Loucy (cell line): ENCODE measurements at regions not wholly inside any gene's neighbourhood (a gene's known extent, or its start where the extent isn't known, plus 50 kb on each side); places are given as distances from the start of the nearest gene placed in this dataset.

Source experiments
- H2AFZ ChIP-seq: fragments of 200-600 bp; sonication (generic); 2 replicates; pipeline ENCODE4 v1.6.0; 2016; ENCODE audit warnings: antibody characterized with exemption, mild to moderate bottlenecking, low read length, moderate library complexity
- H3F3A ChIP-seq: fragments of 200-600 bp; 2 replicates; pipeline ENCODE4 v1.6.0; 2016; ENCODE audit warnings: antibody characterized with exemption, low read depth, mild to moderate bottlenecking
- H3K27me3 ChIP-seq: fragments of 200-600 bp; sonication (generic); 2 replicates; pipeline ENCODE4 v1.6.1; 2014; ENCODE audit warnings: low read length, mild to moderate bottlenecking; ENCODE audit not compliant: insufficient read depth, poor library complexity, severe bottlenecking
- H3K36me3 ChIP-seq: fragments of 200-600 bp; sonication (generic); 2 replicates; pipeline ENCODE4 v1.6.1; 2016; ENCODE audit warnings: low read length; ENCODE audit not compliant: insufficient read depth
- H3K4me1 ChIP-seq: fragments of 200-600 bp; sonication (generic); 2 replicates; pipeline ENCODE4 v1.5.1; 2014; ENCODE audit warnings: low read length, mild to moderate bottlenecking; ENCODE audit not compliant: insufficient read depth, poor library complexity, severe bottlenecking
- H3K4me2 ChIP-seq: fragments of 200-600 bp; sonication (generic); 2 replicates; pipeline ENCODE4 v1.6.0; 2014; ENCODE audit warnings: antibody characterized with exemption, low read length, low read depth, mild to moderate bottlenecking; ENCODE audit not compliant: poor library complexity, severe bottlenecking
- H3K4me3 ChIP-seq: fragments of 200-600 bp; sonication (generic); 2 replicates; pipeline ENCODE4 v1.5.1; 2014; ENCODE audit warnings: low read length, mild to moderate bottlenecking, mixed read lengths; ENCODE audit not compliant: poor library complexity, severe bottlenecking
- H3K79me2 ChIP-seq: fragments of 200-600 bp; sonication (generic); 2 replicates; pipeline ENCODE4 v1.6.1; 2014; ENCODE audit warnings: low read length; ENCODE audit not compliant: insufficient read depth
- H3K9ac ChIP-seq: fragments of 200-600 bp; sonication (generic); 2 replicates; pipeline ENCODE4 v1.6.0; 2014; ENCODE audit warnings: mild to moderate bottlenecking, low read depth, low read length, moderate library complexity; ENCODE audit not compliant: poor library complexity, severe bottlenecking
- H3K9me2 ChIP-seq: fragments of 200-600 bp; sonication (generic); replicated peaks from 2 replicates; pipeline ENCODE4 v1.6.1; 2016; ENCODE audit warnings: low read depth, low read length, mixed read lengths
- H3K9me3 ChIP-seq: fragments of 200-600 bp; sonication (generic); 2 replicates; pipeline ENCODE4 v1.6.1; 2014; ENCODE audit warnings: mild to moderate bottlenecking, antibody characterized with exemption, low read length, low read depth; ENCODE audit not compliant: insufficient read depth
- H4K20me1 ChIP-seq: fragments of 200-600 bp; sonication (generic); 2 replicates; pipeline ENCODE4 v1.6.0; 2014; ENCODE audit warnings: antibody characterized with exemption, low read length, mild to moderate bottlenecking; ENCODE audit not compliant: insufficient read depth, poor library complexity, severe bottlenecking
- EZH2phosphoT487 ChIP-seq: fragments of 200-600 bp; IDR thresholded peaks from 2 replicates; pipeline ENCODE4 v1.6.1; 2018; ENCODE audit warnings: antibody characterized with exemption, mild to moderate bottlenecking, moderate library complexity, borderline replicate concordance
- TF ChIP-seq, protein P1 (sequence below): fragments of 200-600 bp; sonication (generic); conservative IDR thresholded peaks from 2 replicates; pipeline ENCODE4 v1.5.1; 2014; ENCODE audit warnings: mild to moderate bottlenecking, antibody characterized with exemption, low read length

- no peak overlapping the region for H2AFZ ChIP-seq
Observed at GRCh38 chr16:8519179-8519578, 71.1 kb downstream of the TMEM114 start.

GRCh38 chr16:8517280-8517679, 73.0 kb downstream of the TMEM114 start:
- Histone ChIP-seq H3K36me3 (no peaks in the 10 kb centered on the region), H3K4me3 (no peak overlapping the region), H3K4me2 (no peak overlapping the region), H3K9me2 (no peaks in the 10 kb centered on the region), H3F3A (no peaks in the 10 kb centered on the region), H3K9ac (no peak overlapping the region), H3K27me3 (no peaks in the 10 kb centered on the region), H3K4me1 (no peaks in the 10 kb centered on the region), H3K79me2 (no peaks in the 10 kb centered on the region), H2AFZ (no peak overlapping the region), H4K20me1 (no peaks in the 10 kb centered on the region), H3K9me3 (no peaks in the 10 kb centered on the region)
- no peak for TF ChIP-seq EZH2phosphoT487
- TF ChIP-seq, protein P1, sequence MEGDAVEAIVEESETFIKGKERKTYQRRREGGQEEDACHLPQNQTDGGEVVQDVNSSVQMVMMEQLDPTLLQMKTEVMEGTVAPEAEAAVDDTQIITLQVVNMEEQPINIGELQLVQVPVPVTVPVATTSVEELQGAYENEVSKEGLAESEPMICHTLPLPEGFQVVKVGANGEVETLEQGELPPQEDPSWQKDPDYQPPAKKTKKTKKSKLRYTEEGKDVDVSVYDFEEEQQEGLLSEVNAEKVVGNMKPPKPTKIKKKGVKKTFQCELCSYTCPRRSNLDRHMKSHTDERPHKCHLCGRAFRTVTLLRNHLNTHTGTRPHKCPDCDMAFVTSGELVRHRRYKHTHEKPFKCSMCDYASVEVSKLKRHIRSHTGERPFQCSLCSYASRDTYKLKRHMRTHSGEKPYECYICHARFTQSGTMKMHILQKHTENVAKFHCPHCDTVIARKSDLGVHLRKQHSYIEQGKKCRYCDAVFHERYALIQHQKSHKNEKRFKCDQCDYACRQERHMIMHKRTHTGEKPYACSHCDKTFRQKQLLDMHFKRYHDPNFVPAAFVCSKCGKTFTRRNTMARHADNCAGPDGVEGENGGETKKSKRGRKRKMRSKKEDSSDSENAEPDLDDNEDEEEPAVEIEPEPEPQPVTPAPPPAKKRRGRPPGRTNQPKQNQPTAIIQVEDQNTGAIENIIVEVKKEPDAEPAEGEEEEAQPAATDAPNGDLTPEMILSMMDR: no peak

More at GRCh38 chr16:8519179-8519578, 71.1 kb downstream of the TMEM114 start:
- Histone ChIP-seq H3K79me2 (no peaks in the 10 kb centered on the region), H3K27me3 (no peaks in the 10 kb centered on the region), H3K4me1 (no peaks in the 10 kb centered on the region), H3K9me3 (no peaks in the 10 kb centered on the region), H3K4me2 (no peak overlapping the region), H3F3A (no peaks in the 10 kb centered on the region), H3K9me2 (no peaks in the 10 kb centered on the region), H4K20me1 (no peaks in the 10 kb centered on the region), H3K4me3 (no peak overlapping the region), H3K36me3 (no peaks in the 10 kb centered on the region), H3K9ac (no peak overlapping the region)
- no peak for TF ChIP-seq EZH2phosphoT487
- TF ChIP-seq, protein P1: no peak

DNA sequence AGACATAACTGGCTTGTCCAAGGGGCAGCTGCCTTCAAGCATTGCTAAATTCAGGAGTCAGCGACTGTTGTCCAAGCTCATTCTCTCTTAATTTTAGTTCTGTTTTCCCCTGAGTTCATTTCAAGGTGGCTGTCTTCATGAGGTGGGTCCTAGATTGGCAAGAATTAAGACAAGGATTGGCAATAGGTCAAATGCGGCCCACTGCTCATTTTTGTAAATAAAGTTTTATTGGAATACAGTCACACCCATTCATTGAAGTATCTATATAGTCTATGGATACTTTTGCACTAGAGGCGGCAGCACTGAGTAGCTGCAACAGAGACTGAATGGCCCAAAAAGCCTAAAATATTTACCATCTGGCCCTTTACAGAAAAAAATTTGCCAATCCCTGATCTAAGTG, 73.8 kb downstream of the TMEM114 start:
- Histone ChIP-seq H3K79me2 (no peaks in the 10 kb centered on the region), H3K9ac (no peak overlapping the region), H3K4me1 (no peaks in the 10 kb centered on the region), H3F3A (no peaks in the 10 kb centered on the region), H3K4me3 (no peak overlapping the region), H3K36me3 (no peaks in the 10 kb centered on the region), H3K4me2 (no peak overlapping the region), H3K9me3 (no peaks in the 10 kb centered on the region), H2AFZ (no peak overlapping the region), H4K20me1 (no peaks in the 10 kb centered on the region), H3K9me2 (no peaks in the 10 kb centered on the region), H3K27me3 (no peaks in the 10 kb centered on the region)
- TF ChIP-seq, protein P1: no peak
- TF ChIP-seq EZH2phosphoT487: no peak
